Liver (tissue), 8 donors: ENCODE measurements at regions not wholly inside any gene's neighbourhood (a gene's known extent, or its start where the extent isn't known, plus 50 kb on each side); places are given as distances from the start of the nearest gene placed in this dataset.
"Not testable (repeated sequence)": the region's sequence is repeated elsewhere in the genome, so short reads cannot be mapped to it uniquely, and the experiment has no call there.

ENCODE experiments used
- DNase-seq: peaks from one replicate; pipeline ENCODE4 v3.0.0-alpha.2; 2017; ENCODE audit warnings: low spot score
- H3K27ac ChIP-seq, 2 donors: one replicate each; pipeline ENCODE4 v1.7.0; 2013; ENCODE audit warnings: inconsistent platforms in 2 of 2, low read length in 2 of 2, control low read depth in 1 of 2, low read depth in 1 of 2, mild to moderate bottlenecking in 1 of 2
- H3K27me3 ChIP-seq, 4 donors: one replicate each; pipeline versions ENCODE4 v1.6.1 to v1.7.0; 2013; ENCODE audit warnings: low read length in 3 of 4, inconsistent platforms in 1 of 4, mild to moderate bottlenecking in 1 of 4, moderate library complexity in 1 of 4; ENCODE audit not compliant: control insufficient read depth in 4 of 4, insufficient read depth in 4 of 4
- H3K36me3 ChIP-seq, 4 donors: one replicate each; pipeline versions ENCODE4 v1.6.1 to v1.7.0; 2013; ENCODE audit warnings: low read length in 3 of 4, mild to moderate bottlenecking in 3 of 4, low read depth in 1 of 4, moderate library complexity in 1 of 4; ENCODE audit not compliant: control insufficient read depth in 4 of 4, insufficient read depth in 3 of 4
- H3K4me1 ChIP-seq, 4 donors: one replicate each; pipeline versions ENCODE4 v1.6.1 to v1.7.0; 2013; ENCODE audit warnings: low read length in 3 of 4, mild to moderate bottlenecking in 3 of 4, moderate library complexity in 1 of 4; ENCODE audit not compliant: control insufficient read depth in 4 of 4, insufficient read depth in 4 of 4
- H3K4me3 ChIP-seq, 3 donors: one replicate each; pipeline versions ENCODE4 v1.6.1 to v1.7.0; 2013; ENCODE audit warnings: low read length in 3 of 3, control low read depth in 1 of 3, low read depth in 1 of 3, mild to moderate bottlenecking in 1 of 3
- H3K9ac ChIP-seq, 2 donors: one replicate each; pipeline ENCODE4 v1.7.0; 2013; ENCODE audit warnings: low read length in 2 of 2, mild to moderate bottlenecking in 2 of 2, moderate library complexity in 2 of 2, control low read depth in 1 of 2, low read depth in 1 of 2
- H3K9me3 ChIP-seq, 4 donors: one replicate each; pipeline versions ENCODE4 v1.6.1 to v1.7.0; 2013; ENCODE audit warnings: low read length in 3 of 4; ENCODE audit not compliant: control insufficient read depth in 4 of 4
- CTCF ChIP-seq: fragments of 150-350 bp; IDR thresholded peaks from 2 replicates; pipeline ENCODE4 v1.5.1; 2017; ENCODE audit warnings: improper control_type of control experiment, low read depth, low read length; ENCODE audit not compliant: missing input control
- EGR1 ChIP-seq, 2 donors: IDR thresholded peaks; 2 replicates each; pipeline ENCODE4 v1.6.1; 2016 to 2018; ENCODE audit warnings: antibody characterized with exemption in 2 of 2, low read depth in 2 of 2
- HNF4A ChIP-seq, 2 donors: conservative IDR thresholded peaks; 2 replicates each; pipeline ENCODE4 v1.6.1; 2016; ENCODE audit warnings: antibody characterized with exemption in 2 of 2, mild to moderate bottlenecking in 2 of 2
- JUND ChIP-seq, 2 donors: IDR thresholded peaks; 2 replicates each; pipeline ENCODE4 v1.6.1; 2016; ENCODE audit warnings: antibody characterized with exemption in 2 of 2
- NR2F2 ChIP-seq: IDR thresholded peaks from 2 replicates; pipeline ENCODE4 v1.6.1; 2016; ENCODE audit warnings: antibody characterized with exemption
- RAD21 ChIP-seq, 2 donors: IDR thresholded peaks; 2 replicates each; pipeline ENCODE4 v1.6.1; 2016; ENCODE audit warnings: antibody characterized with exemption in 2 of 2, mild to moderate bottlenecking in 2 of 2
- SP1 ChIP-seq: IDR thresholded peaks from 2 replicates; pipeline ENCODE4 v1.6.1; 2018; ENCODE audit warnings: antibody characterized with exemption, mild to moderate bottlenecking
- TAF1 ChIP-seq: conservative IDR thresholded peaks from 2 replicates; pipeline ENCODE4 v1.6.1; 2016; ENCODE audit warnings: antibody characterized with exemption, mild to moderate bottlenecking
- WGBS: extraction: QIAGEN DNeasy Blood & Tissue Kit; methylation state at CpG from one replicate; pipeline ENCODE4 v1.1.7; 2013; 5-methylcytosine and 5-hydroxymethylcytosine counted together
- donor health status: healthy.
- donor health status: healthy.
- donor health status: healthy.
- donor health status: healthy.
- donor health status: healthy.

- not testable (repeated sequence) for H3K4me1 ChIP-seq, H3K9ac ChIP-seq, H3K4me3 ChIP-seq, H3K9me3 ChIP-seq, H3K27me3 ChIP-seq, H3K36me3 ChIP-seq, DNase-seq, H3K27ac ChIP-seq
- WGBS, result 78% methylated on average over 6 of the region's 7 CpGs
Measured at GRCh38 chr15:77908752-77909111, 168.8 kb downstream of the TBC1D2B start.

- H3K4me3 ChIP-seq, result no peak overlapping the region
- WGBS, result 83% methylated on average over 28 of the region's 28 CpGs
- H3K9ac ChIP-seq, result no peak overlapping the region
- no peaks in the 10 kb centered on the region for H3K27me3 ChIP-seq
- TF ChIP-seq RAD21 (IDR thresholded peaks at IDR 0.05) (peak in 1 of 2 donors; percentile 65), SP1 (no peak), CTCF (peak; percentile 15), JUND (IDR thresholded peaks at IDR 0.05) (no peak), NR2F2 (no peak), HNF4A (conservative IDR thresholded peaks at IDR 0.05) (no peak), EGR1 (IDR thresholded peaks at IDR 0.05; ENCODE audit: low read depth in 2 of 2) (no peak), TAF1 (no peak)
- no peaks in the 10 kb centered on the region for H3K9me3 ChIP-seq
- no peak overlapping the region for H3K27ac ChIP-seq
- H3K4me1 ChIP-seq, result no peaks in the 10 kb centered on the region
- H3K36me3 ChIP-seq, result no peaks in the 10 kb centered on the region
- peak; percentile 77 for DNase-seq
Measured at GRCh38 chr15:77907824-77908751, 169.4 kb downstream of the TBC1D2B start.

GRCh38 chr15:77906062-77906990, 171.2 kb downstream of the TBC1D2B start:
- not testable (repeated sequence) for H3K27me3 ChIP-seq, H3K36me3 ChIP-seq, H3K9ac ChIP-seq, H3K4me1 ChIP-seq, H3K4me3 ChIP-seq, DNase-seq, H3K9me3 ChIP-seq, H3K27ac ChIP-seq
- 74% methylated on average over 17 of the region's 17 CpGs for WGBS
